ENCODE measurements at regions not wholly inside any gene's neighbourhood (a gene's known extent, or its start where the extent isn't known, plus 50 kb on each side); places are given as distances from the start of the nearest gene placed in this dataset.

- TF ChIP-seq CTCF (IDR thresholded peaks at IDR 0.05) (no peak), POLR2A (IDR thresholded peaks at IDR 0.05; ENCODE audit: low read depth) (no peak)
Measured at GRCh38 chr16:7921345-7921744, 588.7 kb downstream of the RBFOX1 start.

Measured in esophagus muscularis mucosa (tissue), 3 donors.